ENCODE measurements at regions not wholly inside any gene's neighbourhood (a gene's known extent, or its start where the extent isn't known, plus 50 kb on each side); places are given as distances from the start of the nearest gene placed in this dataset.
A peak's percentile ranks its signal among the peaks of the same experiment; 100 is the strongest.

DNA sequence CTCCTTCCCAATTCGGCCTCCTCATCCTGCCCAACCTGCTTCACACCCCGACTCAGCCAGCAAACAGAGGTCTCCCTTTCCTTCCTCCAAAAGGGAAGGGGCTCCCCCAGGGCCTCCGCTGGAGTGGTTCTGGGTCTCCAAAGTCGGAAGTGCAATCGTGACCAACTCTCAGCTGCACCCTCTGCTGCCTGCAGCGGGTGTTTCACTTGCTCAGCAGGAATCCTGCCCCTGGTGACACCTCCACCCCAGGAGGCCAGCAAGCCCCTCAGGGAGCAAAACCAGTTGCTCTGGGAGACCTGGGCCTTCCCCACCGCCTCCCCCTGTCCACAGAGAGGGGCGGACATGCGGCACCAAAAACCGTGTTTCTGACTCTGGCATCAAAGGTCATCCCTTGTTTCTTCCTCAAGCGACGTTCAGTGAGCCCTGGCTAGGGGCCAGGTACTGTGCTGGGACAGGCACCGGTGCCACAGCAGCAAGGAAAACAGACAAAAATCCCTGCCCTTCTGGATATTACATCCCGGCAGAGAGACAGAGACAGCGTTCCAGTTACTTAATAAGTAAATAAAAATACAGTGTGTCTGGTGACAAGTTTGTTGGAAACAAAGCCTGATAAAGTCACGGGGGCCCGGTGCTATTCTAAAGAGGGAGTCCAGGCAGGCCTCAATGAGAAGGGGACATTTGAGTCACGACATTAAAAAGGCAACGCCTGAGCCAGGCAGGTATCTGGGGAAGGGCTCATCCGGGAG, 219.0 kb downstream of the BMP7 start:
- peaks cover 22% of the 10 kb centered on the region for H3K27me3 ChIP-seq (ENCODE audit: low read depth)
- intact Hi-C loops (cut with DNase I) = no loop called here
- DNase-seq = no peak
- TF ChIP-seq, protein P1, sequence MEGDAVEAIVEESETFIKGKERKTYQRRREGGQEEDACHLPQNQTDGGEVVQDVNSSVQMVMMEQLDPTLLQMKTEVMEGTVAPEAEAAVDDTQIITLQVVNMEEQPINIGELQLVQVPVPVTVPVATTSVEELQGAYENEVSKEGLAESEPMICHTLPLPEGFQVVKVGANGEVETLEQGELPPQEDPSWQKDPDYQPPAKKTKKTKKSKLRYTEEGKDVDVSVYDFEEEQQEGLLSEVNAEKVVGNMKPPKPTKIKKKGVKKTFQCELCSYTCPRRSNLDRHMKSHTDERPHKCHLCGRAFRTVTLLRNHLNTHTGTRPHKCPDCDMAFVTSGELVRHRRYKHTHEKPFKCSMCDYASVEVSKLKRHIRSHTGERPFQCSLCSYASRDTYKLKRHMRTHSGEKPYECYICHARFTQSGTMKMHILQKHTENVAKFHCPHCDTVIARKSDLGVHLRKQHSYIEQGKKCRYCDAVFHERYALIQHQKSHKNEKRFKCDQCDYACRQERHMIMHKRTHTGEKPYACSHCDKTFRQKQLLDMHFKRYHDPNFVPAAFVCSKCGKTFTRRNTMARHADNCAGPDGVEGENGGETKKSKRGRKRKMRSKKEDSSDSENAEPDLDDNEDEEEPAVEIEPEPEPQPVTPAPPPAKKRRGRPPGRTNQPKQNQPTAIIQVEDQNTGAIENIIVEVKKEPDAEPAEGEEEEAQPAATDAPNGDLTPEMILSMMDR (IDR thresholded peaks at IDR 0.05) = no peak
- H3K4me1 ChIP-seq = no peaks in the 10 kb centered on the region
- H3K9me3 ChIP-seq = no peaks in the 10 kb centered on the region
- no peak overlapping the region for H3K4me3 ChIP-seq
- no peaks in the 10 kb centered on the region for H3K36me3 ChIP-seq
- ATAC-seq = no peak
- no peak overlapping the region for H3K27ac ChIP-seq

DNA sequence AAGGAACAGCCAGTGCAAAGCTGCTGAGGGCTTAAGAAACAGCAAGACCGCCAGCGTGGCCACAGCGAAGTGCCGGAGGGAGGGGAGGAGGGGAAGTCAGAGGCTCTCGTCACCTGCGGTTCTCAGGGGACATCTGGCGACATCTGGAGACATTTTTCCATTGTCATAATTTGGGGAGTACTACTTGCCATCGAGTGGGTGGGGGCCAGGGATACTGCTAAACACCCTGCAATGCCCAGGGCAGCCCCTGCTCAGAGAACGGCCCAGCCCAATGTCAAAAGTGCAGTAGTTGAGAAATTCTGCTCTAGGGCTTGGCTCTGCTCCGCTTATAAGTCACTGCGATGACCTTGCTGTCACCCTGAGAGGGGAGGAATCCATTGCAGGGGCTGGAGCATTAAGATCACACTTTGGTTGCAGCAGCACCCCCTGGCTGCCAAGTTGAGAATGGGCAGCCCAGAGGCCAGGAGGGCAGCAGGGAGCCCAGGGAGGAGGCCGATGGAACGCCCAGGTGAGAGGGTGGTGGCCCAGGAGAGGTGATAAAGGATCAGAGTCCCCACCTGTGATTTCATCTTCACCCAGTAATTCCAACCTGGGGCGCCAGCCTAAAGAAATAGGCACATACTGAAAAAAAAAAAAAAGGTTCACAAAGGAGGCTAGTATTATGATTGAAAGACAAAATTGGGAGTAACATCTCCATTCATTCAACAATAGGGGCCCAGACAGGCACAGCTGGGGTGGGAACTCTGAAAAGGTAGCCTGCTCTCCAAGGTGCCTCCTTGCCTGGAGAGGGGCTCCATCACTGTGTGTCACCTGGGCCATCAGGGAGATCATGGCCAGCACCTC, 218.2 kb downstream of the BMP7 start:
- H3K27me3 ChIP-seq (ENCODE audit: low read depth) = peaks cover 21% of the 10 kb centered on the region
- no peak for ATAC-seq
- no peak for DNase-seq
- H3K9me3 ChIP-seq = no peaks in the 10 kb centered on the region
- TF ChIP-seq, protein P1 (IDR thresholded peaks at IDR 0.05) = peak; percentile 49
- no peak overlapping the region for H3K4me3 ChIP-seq
- H3K36me3 ChIP-seq = no peaks in the 10 kb centered on the region
- H3K27ac ChIP-seq = no peak overlapping the region
- H3K4me1 ChIP-seq = no peaks in the 10 kb centered on the region
- intact Hi-C loops (cut with DNase I) = no loop called here

DNA sequence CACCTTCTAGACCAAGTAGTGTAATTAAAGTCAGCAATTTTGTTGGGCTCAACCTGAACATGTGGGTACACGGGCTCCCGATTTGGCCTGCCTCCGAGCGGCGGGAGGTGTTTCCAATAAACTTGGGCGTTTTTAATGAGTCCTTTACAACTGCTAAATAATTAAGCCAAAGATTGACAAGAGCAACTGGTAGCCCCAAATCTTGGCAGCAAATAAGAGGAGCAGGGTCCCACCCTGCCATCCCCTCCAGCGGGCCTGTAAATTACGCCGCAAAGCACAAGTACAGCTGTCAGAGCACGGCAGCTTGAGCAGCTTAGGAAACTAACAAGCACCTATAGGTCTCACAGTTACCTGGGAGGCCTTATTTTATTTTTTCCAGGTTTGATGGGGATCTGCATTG, 217.1 kb downstream of the BMP7 start:
- no peaks in the 10 kb centered on the region for H3K9me3 ChIP-seq
- intact Hi-C loops (cut with DNase I) = no loop called here
- ATAC-seq (no peak), DNase-seq (no peak)
- H3K27ac ChIP-seq = no peak overlapping the region
- no peaks in the 10 kb centered on the region for H3K36me3 ChIP-seq
- peaks cover 21% of the 10 kb centered on the region for H3K27me3 ChIP-seq (ENCODE audit: low read depth)
- TF ChIP-seq, protein P1 (IDR thresholded peaks at IDR 0.05) = no peak
- no peaks in the 10 kb centered on the region for H3K4me1 ChIP-seq
- H3K4me3 ChIP-seq = no peak overlapping the region

DNA sequence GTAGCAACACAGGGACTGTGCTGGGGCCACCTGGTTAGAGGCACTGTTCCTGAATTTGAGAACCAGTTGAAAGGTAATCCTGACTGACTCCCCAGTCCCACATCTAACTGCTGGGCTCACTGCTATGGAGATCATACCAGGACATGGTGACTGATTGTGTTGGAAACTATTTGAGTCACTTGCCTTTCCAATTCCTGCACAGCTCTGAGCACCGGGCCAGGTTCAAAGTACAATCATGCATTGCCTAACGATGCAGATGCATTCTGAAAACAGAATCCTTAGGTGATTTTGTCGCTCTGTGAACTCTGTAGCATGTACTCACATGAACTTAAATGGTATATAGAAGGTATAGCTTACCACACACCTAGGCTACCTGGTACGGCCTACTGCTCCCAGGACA, 215.3 kb downstream of the BMP7 start:
- no peaks in the 10 kb centered on the region for H3K4me1 ChIP-seq
- ATAC-seq = no peak
- H3K4me3 ChIP-seq = no peak overlapping the region
- H3K9me3 ChIP-seq = no peaks in the 10 kb centered on the region
- DNase-seq = no peak
- intact Hi-C loops (cut with DNase I) = no loop called here
- TF ChIP-seq, protein P1 (IDR thresholded peaks at IDR 0.05) = no peak
- H3K27ac ChIP-seq = no peak overlapping the region
- peaks cover 17% of the 10 kb centered on the region for H3K27me3 ChIP-seq (ENCODE audit: low read depth)
- no peaks in the 10 kb centered on the region for H3K36me3 ChIP-seq

DNA sequence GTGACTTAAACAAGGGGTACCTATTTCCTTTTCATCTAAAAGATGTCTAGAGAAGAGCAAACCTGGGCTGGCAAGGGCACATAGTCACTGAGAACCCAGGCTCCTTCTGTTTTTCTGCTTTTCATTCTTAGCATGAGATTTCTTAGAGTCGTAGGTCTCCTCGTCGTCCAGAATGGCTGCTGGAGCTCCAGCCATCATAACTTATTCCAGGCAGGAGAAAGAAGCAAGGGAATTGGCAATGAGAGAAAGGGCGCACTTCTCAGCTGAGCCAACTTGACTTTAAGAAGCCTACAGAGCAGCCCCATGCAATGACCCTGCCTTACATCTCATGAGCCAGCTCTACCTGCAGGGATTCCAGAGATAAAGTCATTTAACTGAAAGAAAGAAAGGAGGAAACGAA, 213.4 kb downstream of the BMP7 start:
- H3K27me3 ChIP-seq (ENCODE audit: low read depth) = peaks cover 12% of the 10 kb centered on the region
- no peak for ATAC-seq
- H3K4me1 ChIP-seq = no peaks in the 10 kb centered on the region
- no peak for DNase-seq
- no peaks in the 10 kb centered on the region for H3K9me3 ChIP-seq
- intact Hi-C loops (cut with DNase I) = no loop called here
- H3K36me3 ChIP-seq = no peaks in the 10 kb centered on the region
- no peak overlapping the region for H3K4me3 ChIP-seq
- no peak overlapping the region for H3K27ac ChIP-seq
- TF ChIP-seq, protein P1 (IDR thresholded peaks at IDR 0.05) = no peak

All from lower lobe of right lung (tissue), 2 donors.